Loucy (cell line): ENCODE measurements at regions not wholly inside any gene's neighbourhood (a gene's known extent, or its start where the extent isn't known, plus 50 kb on each side); places are given as distances from the start of the nearest gene placed in this dataset.

Source experiments
- CTCF ChIP-seq: fragments of 200-600 bp; sonication (generic); conservative IDR thresholded peaks from 2 replicates; pipeline ENCODE4 v1.5.1; 2014; ENCODE audit warnings: mild to moderate bottlenecking, antibody characterized with exemption, low read length
- EZH2phosphoT487 ChIP-seq: fragments of 200-600 bp; IDR thresholded peaks from 2 replicates; pipeline ENCODE4 v1.6.1; 2018; ENCODE audit warnings: antibody characterized with exemption, mild to moderate bottlenecking, moderate library complexity, borderline replicate concordance

- TF ChIP-seq CTCF = no peak
- TF ChIP-seq EZH2phosphoT487 = no peak
These were observed 372.3 kb downstream of the USP25 start for GRCh38 chr21:16102113-16102512.
